ENCODE measurements at regions not wholly inside any gene's neighbourhood (a gene's known extent, or its start where the extent isn't known, plus 50 kb on each side); places are given as distances from the start of the nearest gene placed in this dataset.

DNA sequence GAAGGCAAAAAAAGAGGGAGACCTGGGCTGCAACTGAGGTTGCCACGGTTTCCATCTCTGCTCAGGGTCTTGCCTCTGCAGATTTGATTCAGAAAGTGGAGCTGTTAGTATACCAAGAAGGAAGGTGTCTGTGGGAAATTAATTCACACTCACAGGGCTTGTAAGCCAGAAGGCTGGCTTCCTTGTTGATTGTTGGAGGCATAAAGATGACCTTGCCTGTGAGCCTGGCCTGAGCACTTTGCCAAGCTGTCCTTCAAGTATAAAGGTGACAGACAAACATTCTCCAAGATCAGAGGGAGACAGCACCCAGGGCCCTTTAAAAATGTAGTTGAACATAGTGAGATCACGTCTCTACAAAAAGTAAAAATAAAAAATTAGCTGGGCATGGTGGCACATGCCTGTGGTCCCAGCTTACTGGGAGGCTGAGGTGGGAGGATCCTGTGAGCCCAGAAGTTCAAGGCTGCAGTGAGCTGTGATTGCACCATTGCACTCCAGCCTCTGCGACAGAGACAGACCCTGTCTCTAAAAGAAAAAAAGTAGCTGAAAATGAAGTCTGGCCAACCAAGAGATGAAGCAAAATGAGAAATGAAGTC, 91.2 kb upstream of the UXS1 start (continued):
- TF ChIP-seq, protein P1, sequence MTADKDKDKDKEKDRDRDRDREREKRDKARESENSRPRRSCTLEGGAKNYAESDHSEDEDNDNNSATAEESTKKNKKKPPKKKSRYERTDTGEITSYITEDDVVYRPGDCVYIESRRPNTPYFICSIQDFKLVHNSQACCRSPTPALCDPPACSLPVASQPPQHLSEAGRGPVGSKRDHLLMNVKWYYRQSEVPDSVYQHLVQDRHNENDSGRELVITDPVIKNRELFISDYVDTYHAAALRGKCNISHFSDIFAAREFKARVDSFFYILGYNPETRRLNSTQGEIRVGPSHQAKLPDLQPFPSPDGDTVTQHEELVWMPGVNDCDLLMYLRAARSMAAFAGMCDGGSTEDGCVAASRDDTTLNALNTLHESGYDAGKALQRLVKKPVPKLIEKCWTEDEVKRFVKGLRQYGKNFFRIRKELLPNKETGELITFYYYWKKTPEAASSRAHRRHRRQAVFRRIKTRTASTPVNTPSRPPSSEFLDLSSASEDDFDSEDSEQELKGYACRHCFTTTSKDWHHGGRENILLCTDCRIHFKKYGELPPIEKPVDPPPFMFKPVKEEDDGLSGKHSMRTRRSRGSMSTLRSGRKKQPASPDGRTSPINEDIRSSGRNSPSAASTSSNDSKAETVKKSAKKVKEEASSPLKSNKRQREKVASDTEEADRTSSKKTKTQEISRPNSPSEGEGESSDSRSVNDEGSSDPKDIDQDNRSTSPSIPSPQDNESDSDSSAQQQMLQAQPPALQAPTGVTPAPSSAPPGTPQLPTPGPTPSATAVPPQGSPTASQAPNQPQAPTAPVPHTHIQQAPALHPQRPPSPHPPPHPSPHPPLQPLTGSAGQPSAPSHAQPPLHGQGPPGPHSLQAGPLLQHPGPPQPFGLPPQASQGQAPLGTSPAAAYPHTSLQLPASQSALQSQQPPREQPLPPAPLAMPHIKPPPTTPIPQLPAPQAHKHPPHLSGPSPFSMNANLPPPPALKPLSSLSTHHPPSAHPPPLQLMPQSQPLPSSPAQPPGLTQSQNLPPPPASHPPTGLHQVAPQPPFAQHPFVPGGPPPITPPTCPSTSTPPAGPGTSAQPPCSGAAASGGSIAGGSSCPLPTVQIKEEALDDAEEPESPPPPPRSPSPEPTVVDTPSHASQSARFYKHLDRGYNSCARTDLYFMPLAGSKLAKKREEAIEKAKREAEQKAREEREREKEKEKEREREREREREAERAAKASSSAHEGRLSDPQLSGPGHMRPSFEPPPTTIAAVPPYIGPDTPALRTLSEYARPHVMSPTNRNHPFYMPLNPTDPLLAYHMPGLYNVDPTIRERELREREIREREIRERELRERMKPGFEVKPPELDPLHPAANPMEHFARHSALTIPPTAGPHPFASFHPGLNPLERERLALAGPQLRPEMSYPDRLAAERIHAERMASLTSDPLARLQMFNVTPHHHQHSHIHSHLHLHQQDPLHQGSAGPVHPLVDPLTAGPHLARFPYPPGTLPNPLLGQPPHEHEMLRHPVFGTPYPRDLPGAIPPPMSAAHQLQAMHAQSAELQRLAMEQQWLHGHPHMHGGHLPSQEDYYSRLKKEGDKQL (CRISPR knock-in tag; IDR thresholded peaks at IDR 0.05; ENCODE audit: borderline replicate concordance) = no peak

- no peak overlapping the region for H2AFZ ChIP-seq (ENCODE audit: low read depth, low read length)
- in situ Hi-C loops (cut with MboI) = no loop called here
- peaks cover 15 to 44% of the 10 kb centered on the region in 2 experiments for H3K27me3 ChIP-seq (ENCODE audit: control insufficient read depth in 2 of 2, insufficient read depth in 2 of 2, low read length in 2 of 2)
- ATAC-seq (no peak), FAIRE-seq (no peak), DNase-seq (ENCODE audit: extremely low read depth in 1 of 4, low spot score in 3 of 4) (no peak)
- ChIA-PET CTCF (ENCODE audit: low intra/inter-chr PET ratio) (no interaction called here), POLR2A (interaction anchor here (2.1 kb wide), 1 partner anchor 11 kb away, joined by 7 read pairs; no protein-coding TSS in a partner anchor)
- H3K79me2 ChIP-seq (ENCODE audit: control insufficient read depth, insufficient read depth, low read length) = no peaks in the 10 kb centered on the region
- no peak overlapping the region for H3K4me2 ChIP-seq (ENCODE audit: insufficient read depth, low read length)
- 1% methylated on average over 12 of the region's 14 CpGs for WGBS (ENCODE audit: insufficient coverage, low coverage, missing lambda C conversion rate)
- TF ChIP-seq U2AF1 (optimal IDR thresholded peaks at IDR 0.05; ENCODE audit: low read depth, low read length) = no peak
- no peak for TF ChIP-seq ZBTB7A (IDR thresholded peaks at IDR 0.05; ENCODE audit: borderline replicate concordance, control insufficient read depth, low read depth, low read length)
- TF ChIP-seq TGIF2 (CRISPR knock-in tag; IDR thresholded peaks at IDR 0.05) = no peak
- no peak for TF ChIP-seq SMARCC2 (IDR thresholded peaks at IDR 0.05; ENCODE audit: low read depth)
- TF ChIP-seq ZNF212 (CRISPR knock-in tag; IDR thresholded peaks at IDR 0.05) = no peak
- no peak for TF ChIP-seq FOXA1 (IDR thresholded peaks at IDR 0.05; ENCODE audit: borderline replicate concordance)
- no peak for TF ChIP-seq FOXP1 (CRISPR knock-in tag; IDR thresholded peaks at IDR 0.05)
- TF ChIP-seq ZNF217 (CRISPR knock-in tag; IDR thresholded peaks at IDR 0.05) = no peak
- no peak for TF ChIP-seq FOXK2 (conservative IDR thresholded peaks at IDR 0.05 in 1 of 2, IDR thresholded peaks at IDR 0.05 in 1 of 2; ENCODE audit: low read depth in 2 of 2)
- no peak for TF ChIP-seq OTX1 (CRISPR knock-in tag; IDR thresholded peaks at IDR 0.05)
- intact Hi-C loops (cut with micrococcal nuclease) = no loop called here
- no peaks in the 10 kb centered on the region for H3K9me1 ChIP-seq (ENCODE audit: control insufficient read depth, insufficient read depth, low read length)
- H3K36me3 ChIP-seq (ENCODE audit: control insufficient read depth, insufficient read depth, low read length) = no peaks in the 10 kb centered on the region
- H3K9ac ChIP-seq (ENCODE audit: insufficient read depth in 1 of 2, low read depth in 2 of 2, low read length in 2 of 2) = no peak overlapping the region
- BruUV-seq (replicated peaks) = no TSS peak
- H4K20me1 ChIP-seq (replicated peaks; ENCODE audit: control insufficient read depth, insufficient read depth, low read length) = no peaks in the 10 kb centered on the region
- no peak overlapping the region for H3K27ac ChIP-seq (ENCODE audit: extremely low read depth, low read depth, low read length)
- H3K4me3 ChIP-seq = no peak overlapping the region
- H3K9me3 ChIP-seq (replicated peaks; ENCODE audit: control insufficient read depth, insufficient read depth, low read depth, low read length) = no peaks in the 10 kb centered on the region
- no peaks in the 10 kb centered on the region; a peak in 1 of 5 replicates for H3K4me1 ChIP-seq (replicated peaks in 1 of 2; ENCODE audit: control insufficient read depth in 2 of 2, insufficient read depth in 2 of 2, low read length in 2 of 2)
Observed at GRCh38 chr2:106284691-106285202, 90.6 kb upstream of the UXS1 start.

Measured in K562 (cell line).